NCI-H1092 treated with DMSO at 0.1 percent for 48 hours (cell line): ENCODE measurements at regions not wholly inside any gene's neighbourhood (a gene's known extent, or its start where the extent isn't known, plus 50 kb on each side); places are given as distances from the start of the nearest gene placed in this dataset.

Source experiments
- DNase-seq: peaks from one replicate; lab custom pipeline; 2025; lab: John Stamatoyannopoulos, UW

- no peak for DNase-seq
Measured at GRCh38 chr2:184540246-184540789, 58.0 kb upstream of the ZNF804A start.

GRCh38 chr2:184541591-184541990 lies 56.7 kb upstream of the ZNF804A start:
- DNase-seq, result no peak

- no peak for DNase-seq
Measured at GRCh38 chr2:184543832-184544231, 54.5 kb upstream of the ZNF804A start.
